ENCODE measurements at regions not wholly inside any gene's neighbourhood (a gene's known extent, or its start where the extent isn't known, plus 50 kb on each side); places are given as distances from the start of the nearest gene placed in this dataset.

GRCh38 chr13:79913141-79913827 is 427.6 kb downstream of the SPRY2 start:
- Mint-ChIP-seq H3K27ac (no peak overlapping the region), H3K36me3 (ENCODE audit: low read depth) (no peaks in the 10 kb centered on the region), H3K4me1 (no peaks in the 10 kb centered on the region), H3K9me3 (no peaks in the 10 kb centered on the region), H3K4me3 (no peak overlapping the region), H3K27me3 (ENCODE audit: insufficient read depth) (no peaks in the 10 kb centered on the region)
- H3K9ac ChIP-seq (ENCODE audit: extremely low read depth, low read length, poor library complexity, severe bottlenecking), result no peak overlapping the region
- no peak for TF ChIP-seq CTCF (conservative IDR thresholded peaks at IDR 0.05)
- DNase-seq, result no peak
- no peaks in the 10 kb centered on the region for H3K9me3 ChIP-seq (ENCODE audit: control insufficient read depth, low read length)
- H3K4me3 ChIP-seq (ENCODE audit: low read length), result no peak overlapping the region
- no peak overlapping the region for H3K27ac ChIP-seq (ENCODE audit: low read depth, low read length)
- H3K36me3 ChIP-seq (ENCODE audit: control insufficient read depth, insufficient read depth, low read length), result no peaks in the 10 kb centered on the region
- H3K4me1 ChIP-seq (ENCODE audit: control insufficient read depth, insufficient read depth, low read length), result no peaks in the 10 kb centered on the region
- no peaks in the 10 kb centered on the region for H3K27me3 ChIP-seq (ENCODE audit: control insufficient read depth, insufficient read depth, low read length, poor library complexity, severe bottlenecking)
- WGBS, 2 experiments (ENCODE audit: insufficient coverage in 1 of 2, insufficient read length in 1 of 2), result 100% methylated on average over 1 of the region's 1 CpG

- no peaks in the 10 kb centered on the region for H3K9me3 ChIP-seq (ENCODE audit: control insufficient read depth, low read length)
- no peak overlapping the region for H3K4me3 ChIP-seq (ENCODE audit: low read length)
- WGBS, 2 experiments (ENCODE audit: insufficient coverage in 1 of 2, insufficient read length in 1 of 2), result 0 to 57% methylated on average over 1 to 3 of the region's 3 CpGs
- no peaks in the 10 kb centered on the region for H3K36me3 ChIP-seq (ENCODE audit: control insufficient read depth, insufficient read depth, low read length)
- Mint-ChIP-seq H3K4me3 (no peak overlapping the region), H3K36me3 (ENCODE audit: low read depth) (no peaks in the 10 kb centered on the region), H3K27me3 (ENCODE audit: insufficient read depth) (no peaks in the 10 kb centered on the region), H3K27ac (no peak overlapping the region), H3K4me1 (no peaks in the 10 kb centered on the region), H3K9me3 (peaks cover 5% of the 10 kb centered on the region)
- no peaks in the 10 kb centered on the region for H3K4me1 ChIP-seq (ENCODE audit: control insufficient read depth, insufficient read depth, low read length)
- no peak overlapping the region for H3K27ac ChIP-seq (ENCODE audit: low read depth, low read length)
- H3K9ac ChIP-seq (ENCODE audit: extremely low read depth, low read length, poor library complexity, severe bottlenecking), result no peak overlapping the region
- no peaks in the 10 kb centered on the region for H3K27me3 ChIP-seq (ENCODE audit: control insufficient read depth, insufficient read depth, low read length, poor library complexity, severe bottlenecking)
- no peak for DNase-seq
- TF ChIP-seq CTCF (conservative IDR thresholded peaks at IDR 0.05), result no peak
Measured at GRCh38 chr13:79912403-79912802, 428.5 kb downstream of the SPRY2 start.

DNA sequence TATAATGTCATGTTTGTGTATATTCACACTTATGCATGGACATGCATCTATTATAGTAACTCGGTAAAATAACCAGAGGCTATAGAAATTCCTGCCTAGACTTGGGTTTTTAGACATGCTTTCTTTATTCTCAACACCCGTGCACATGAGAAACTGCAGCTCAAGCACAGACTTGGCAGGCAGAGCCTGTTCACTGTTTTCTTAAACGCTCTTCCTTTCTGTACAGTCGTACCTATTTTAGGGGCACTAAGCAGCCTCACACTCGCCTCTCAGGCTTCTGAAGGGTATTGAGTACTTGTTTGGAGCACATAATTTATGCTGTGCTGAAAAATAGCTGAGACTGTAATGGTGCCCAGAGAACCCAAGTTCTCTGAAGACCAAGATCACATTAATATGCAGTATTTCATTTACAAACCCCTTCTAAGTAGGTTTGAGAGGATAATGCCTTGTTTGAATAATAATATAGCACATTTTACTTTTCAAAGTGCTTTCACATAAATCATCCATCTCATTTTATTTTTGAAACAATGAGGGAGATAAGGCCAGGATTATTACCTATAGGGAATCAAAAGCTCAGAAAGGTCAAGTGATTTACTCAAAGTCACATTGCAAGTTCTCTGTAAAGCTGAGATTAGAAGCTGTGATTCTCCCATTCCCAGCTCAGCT is 429.9 kb downstream of the SPRY2 start:
- Mint-ChIP-seq H3K4me1 (no peaks in the 10 kb centered on the region), H3K27ac (no peak overlapping the region), H3K4me3 (no peak overlapping the region), H3K9me3 (peaks cover 7% of the 10 kb centered on the region), H3K36me3 (ENCODE audit: low read depth) (no peaks in the 10 kb centered on the region), H3K27me3 (ENCODE audit: insufficient read depth) (no peaks in the 10 kb centered on the region)
- Histone ChIP-seq H3K36me3 (ENCODE audit: control insufficient read depth, insufficient read depth, low read length) (no peaks in the 10 kb centered on the region), H3K4me3 (ENCODE audit: low read length) (no peak overlapping the region), H3K27ac (ENCODE audit: low read depth, low read length) (no peak overlapping the region), H3K9ac (ENCODE audit: extremely low read depth, low read length, poor library complexity, severe bottlenecking) (no peak overlapping the region), H3K27me3 (ENCODE audit: control insufficient read depth, insufficient read depth, low read length, poor library complexity, severe bottlenecking) (no peaks in the 10 kb centered on the region), H3K4me1 (ENCODE audit: control insufficient read depth, insufficient read depth, low read length) (no peaks in the 10 kb centered on the region), H3K9me3 (ENCODE audit: control insufficient read depth, low read length) (no peaks in the 10 kb centered on the region)
- TF ChIP-seq CTCF (conservative IDR thresholded peaks at IDR 0.05), result no peak
- 95 to 96% methylated on average over 4 to 5 of the region's 5 CpGs for WGBS, 2 experiments (ENCODE audit: insufficient coverage in 1 of 2, insufficient read length in 1 of 2)
- DNase-seq, result no peak
